ENCODE measurements at regions not wholly inside any gene's neighbourhood (a gene's known extent, or its start where the extent isn't known, plus 50 kb on each side); places are given as distances from the start of the nearest gene placed in this dataset.
"Not testable (repeated sequence)": the region's sequence is repeated elsewhere in the genome, so short reads cannot be mapped to it uniquely, and the experiment has no call there.

DNA sequence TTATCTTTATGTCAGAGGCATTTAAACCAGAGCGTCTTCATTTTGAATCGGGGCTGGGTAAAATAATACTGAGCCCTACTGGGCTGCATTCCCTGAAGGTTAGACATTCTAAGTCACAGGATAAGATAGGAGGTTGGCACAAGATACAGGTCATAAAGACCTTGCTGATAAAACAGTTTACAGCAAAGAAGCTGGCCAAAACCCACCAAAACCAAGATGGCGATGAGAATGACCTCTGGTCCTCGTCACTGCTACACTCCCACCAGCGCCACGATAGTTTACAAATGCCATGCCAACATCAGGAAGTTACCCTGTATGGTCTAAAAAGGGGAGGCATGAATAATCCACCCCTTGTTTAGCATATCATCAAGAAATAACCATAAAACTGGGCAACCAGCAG, 110.5 kb upstream of the ZFP64 start:
- not testable (repeated sequence) for TF ChIP-seq POLR2AphosphoS5 (IDR thresholded peaks at IDR 0.05); TAF1 (IDR thresholded peaks at IDR 0.05; ENCODE audit: low read depth); RAD21 (conservative IDR thresholded peaks at IDR 0.05)
- TF ChIP-seq, protein P1, sequence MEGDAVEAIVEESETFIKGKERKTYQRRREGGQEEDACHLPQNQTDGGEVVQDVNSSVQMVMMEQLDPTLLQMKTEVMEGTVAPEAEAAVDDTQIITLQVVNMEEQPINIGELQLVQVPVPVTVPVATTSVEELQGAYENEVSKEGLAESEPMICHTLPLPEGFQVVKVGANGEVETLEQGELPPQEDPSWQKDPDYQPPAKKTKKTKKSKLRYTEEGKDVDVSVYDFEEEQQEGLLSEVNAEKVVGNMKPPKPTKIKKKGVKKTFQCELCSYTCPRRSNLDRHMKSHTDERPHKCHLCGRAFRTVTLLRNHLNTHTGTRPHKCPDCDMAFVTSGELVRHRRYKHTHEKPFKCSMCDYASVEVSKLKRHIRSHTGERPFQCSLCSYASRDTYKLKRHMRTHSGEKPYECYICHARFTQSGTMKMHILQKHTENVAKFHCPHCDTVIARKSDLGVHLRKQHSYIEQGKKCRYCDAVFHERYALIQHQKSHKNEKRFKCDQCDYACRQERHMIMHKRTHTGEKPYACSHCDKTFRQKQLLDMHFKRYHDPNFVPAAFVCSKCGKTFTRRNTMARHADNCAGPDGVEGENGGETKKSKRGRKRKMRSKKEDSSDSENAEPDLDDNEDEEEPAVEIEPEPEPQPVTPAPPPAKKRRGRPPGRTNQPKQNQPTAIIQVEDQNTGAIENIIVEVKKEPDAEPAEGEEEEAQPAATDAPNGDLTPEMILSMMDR (IDR thresholded peaks at IDR 0.05; ENCODE audit: poor library complexity, severe bottlenecking), result not testable (repeated sequence)
